Retinal pigment epithelial cell (primary cell): ENCODE measurements at regions not wholly inside any gene's neighbourhood (a gene's known extent, or its start where the extent isn't known, plus 50 kb on each side); places are given as distances from the start of the nearest gene placed in this dataset.

Experiments used
- DNase-seq: peaks from one replicate; pipeline ENCODE4 v3.0.0-alpha.2; 2010; ENCODE audit warnings: low read depth
- H3K4me3 ChIP-seq: 2 replicates; pipeline ENCODE4 v1.5.1; 2011; ENCODE audit warnings: mild to moderate bottlenecking, low read length, control low read depth, moderate library complexity
- TF ChIP-seq, protein P1 (sequence below): conservative IDR thresholded peaks from 2 replicates; pipeline ENCODE4 v1.5.1; 2011; ENCODE audit warnings: low read depth, low read length, control low read depth, inconsistent platforms

DNA sequence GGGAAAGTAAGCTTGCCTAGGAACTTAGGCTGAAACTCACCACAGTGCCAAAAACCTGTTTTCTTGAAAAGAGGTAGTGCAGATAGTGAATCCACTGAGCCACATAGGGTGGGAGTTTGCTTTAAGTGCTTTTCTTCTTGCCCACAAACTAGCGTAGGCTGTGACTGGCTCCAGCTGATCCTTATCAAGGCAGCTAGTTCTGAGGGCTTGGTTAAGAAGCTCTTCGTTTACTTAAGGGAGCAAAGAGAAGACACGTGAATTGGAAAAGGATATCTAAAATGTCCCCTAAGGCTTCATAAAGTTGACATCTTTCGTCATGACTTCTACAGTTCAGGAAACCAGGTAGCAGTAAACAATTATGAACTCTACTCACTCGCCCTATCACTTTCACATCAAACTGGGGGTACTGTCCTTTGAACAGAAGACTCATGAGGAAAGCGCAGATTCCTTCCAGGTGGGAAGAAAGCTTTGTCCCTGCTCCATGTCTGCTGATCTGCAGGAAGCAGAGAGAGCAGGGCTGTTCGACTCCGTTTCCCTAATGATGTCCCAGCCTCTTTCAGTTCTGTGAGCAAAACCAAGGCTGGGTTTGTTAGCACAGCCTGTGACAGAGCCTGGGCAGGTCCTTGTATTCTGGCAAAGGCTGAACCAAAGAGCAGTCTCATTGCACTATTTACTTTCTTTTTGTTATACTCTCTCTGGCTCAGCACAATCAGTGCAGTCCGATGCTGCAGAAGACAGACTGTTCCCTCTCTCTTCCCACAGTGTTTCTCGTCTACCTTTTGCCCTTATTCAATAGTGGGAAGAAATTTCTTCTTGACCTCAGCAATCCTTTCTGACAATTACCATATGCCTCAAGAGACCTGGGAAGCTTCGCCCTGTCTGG is 93.5 kb upstream of the ETV6 start:
- TF ChIP-seq, protein P1, sequence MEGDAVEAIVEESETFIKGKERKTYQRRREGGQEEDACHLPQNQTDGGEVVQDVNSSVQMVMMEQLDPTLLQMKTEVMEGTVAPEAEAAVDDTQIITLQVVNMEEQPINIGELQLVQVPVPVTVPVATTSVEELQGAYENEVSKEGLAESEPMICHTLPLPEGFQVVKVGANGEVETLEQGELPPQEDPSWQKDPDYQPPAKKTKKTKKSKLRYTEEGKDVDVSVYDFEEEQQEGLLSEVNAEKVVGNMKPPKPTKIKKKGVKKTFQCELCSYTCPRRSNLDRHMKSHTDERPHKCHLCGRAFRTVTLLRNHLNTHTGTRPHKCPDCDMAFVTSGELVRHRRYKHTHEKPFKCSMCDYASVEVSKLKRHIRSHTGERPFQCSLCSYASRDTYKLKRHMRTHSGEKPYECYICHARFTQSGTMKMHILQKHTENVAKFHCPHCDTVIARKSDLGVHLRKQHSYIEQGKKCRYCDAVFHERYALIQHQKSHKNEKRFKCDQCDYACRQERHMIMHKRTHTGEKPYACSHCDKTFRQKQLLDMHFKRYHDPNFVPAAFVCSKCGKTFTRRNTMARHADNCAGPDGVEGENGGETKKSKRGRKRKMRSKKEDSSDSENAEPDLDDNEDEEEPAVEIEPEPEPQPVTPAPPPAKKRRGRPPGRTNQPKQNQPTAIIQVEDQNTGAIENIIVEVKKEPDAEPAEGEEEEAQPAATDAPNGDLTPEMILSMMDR, result no peak
- no peak overlapping the region for H3K4me3 ChIP-seq
- DNase-seq, result no peak

DNA sequence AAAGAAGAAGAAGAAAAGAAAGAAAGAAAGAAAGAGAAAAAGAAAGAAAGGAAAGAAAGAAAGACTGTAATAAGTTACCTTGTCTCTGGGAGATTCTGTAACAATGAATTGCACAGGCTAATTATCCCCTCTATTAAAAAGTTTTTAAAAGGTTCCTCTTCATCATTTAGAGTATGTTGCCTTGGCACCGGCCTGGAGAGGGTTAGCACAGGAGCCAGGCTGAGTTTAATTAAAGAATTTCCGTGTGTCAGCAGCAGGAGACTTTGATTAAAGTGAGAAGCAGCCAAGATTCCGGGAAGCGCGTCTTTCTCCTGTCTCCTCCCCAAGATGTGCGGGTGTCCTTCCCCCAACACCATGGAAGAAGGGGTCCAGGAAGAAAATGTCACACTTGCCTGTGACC is 92.8 kb upstream of the ETV6 start:
- DNase-seq, result no peak
- H3K4me3 ChIP-seq, result no peak overlapping the region
- TF ChIP-seq, protein P1, result no peak

DNA sequence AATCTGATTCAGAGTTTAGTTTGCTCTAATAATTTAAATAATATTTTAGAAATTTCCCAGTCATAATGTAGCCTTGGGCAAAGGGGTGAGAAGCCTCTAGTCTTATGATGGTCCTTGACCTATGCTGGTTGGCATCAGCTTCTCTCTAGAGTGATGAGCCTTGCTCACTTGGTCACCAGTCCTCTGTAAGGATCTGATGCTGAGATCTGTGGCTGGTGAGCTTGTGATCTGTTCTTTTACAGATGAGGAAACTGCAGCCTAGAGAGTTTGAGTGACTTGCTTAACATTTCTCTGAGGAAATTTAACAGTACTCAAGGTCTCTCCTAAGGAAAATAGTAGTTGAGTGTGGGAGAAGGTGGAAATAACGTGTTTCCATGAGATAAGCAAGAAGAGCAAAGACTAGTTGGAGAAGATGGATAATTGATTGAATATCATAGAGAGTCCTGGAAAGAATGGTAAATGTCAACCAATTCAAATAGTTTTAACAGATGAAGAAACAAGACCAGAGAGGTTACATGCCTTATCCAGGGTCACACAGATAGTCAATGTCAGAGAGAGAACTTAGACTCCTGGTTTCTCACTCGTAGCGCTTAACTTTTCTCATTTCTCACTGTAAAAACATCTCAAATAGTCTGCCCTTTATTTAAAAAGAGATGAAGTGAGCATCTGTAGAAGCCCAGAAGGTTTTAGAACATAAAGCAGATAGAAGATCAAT is 89.7 kb upstream of the ETV6 start:
- no peak for DNase-seq
- H3K4me3 ChIP-seq, result no peak overlapping the region
- TF ChIP-seq, protein P1, result no peak

DNA sequence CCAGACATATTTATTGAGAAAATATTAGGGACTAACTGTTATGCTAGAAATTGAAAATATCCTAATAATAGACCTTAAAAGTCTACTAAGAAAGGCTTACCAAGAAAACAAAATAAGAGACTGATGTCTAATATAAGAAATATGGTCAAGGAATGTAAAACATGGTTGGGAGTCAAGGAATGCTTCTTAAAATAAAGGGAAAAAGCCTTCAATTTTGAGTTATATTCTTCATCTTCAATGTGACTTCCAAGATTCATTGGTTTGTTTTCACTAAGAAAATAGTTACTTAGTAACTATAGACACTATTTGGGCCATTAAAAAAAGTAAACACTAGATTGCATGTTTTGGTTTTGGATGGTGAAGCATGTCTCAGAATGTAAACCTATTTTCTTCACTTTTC is 88.1 kb upstream of the ETV6 start:
- TF ChIP-seq, protein P1, result no peak
- H3K4me3 ChIP-seq, result no peak overlapping the region
- no peak for DNase-seq

DNA sequence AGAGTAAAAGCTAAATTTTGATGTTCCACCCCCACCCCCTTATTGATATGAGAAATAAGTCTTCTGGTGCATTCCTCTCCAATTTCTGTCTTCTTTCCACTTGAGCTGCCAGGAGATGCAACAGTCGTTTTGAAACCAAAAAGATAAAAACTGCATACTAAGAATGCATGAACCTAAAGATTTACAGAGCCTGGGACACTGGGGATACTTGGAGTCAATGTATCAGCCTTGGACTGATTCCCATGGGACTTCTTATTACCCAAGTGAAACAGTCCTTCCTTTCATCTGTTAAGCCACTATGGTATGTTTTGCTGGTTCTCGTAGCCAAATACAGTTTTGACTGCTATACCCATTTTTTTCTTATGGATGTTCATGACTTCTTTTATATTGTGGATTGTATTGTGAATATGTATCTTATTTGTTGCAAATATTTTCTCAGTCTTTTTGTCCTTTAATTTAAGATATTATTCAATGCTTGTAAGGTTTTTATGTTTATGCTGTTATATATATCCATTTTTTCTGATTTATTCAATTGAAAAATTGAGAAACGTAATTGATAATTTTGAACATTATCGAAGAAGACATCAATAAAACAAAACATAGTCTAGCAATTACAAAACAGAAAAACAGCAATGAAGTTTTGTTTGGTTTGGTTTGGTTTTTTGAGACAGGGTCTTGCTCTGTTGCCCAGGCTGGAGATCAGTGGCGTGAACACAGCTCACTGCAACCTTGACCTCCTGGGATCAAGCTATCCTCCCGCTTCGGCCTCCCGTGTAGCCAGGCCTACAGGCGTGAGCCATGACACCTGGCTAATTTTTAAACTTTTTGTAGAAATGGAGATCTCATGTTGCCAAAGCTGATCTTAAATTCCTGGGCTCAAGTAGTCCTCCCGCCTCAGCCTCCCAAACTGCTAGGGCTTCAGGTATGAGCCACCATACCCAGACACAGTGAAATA is 85.4 kb upstream of the ETV6 start:
- TF ChIP-seq, protein P1, result no peak
- DNase-seq, result no peak
- H3K4me3 ChIP-seq, result no peak overlapping the region

DNA sequence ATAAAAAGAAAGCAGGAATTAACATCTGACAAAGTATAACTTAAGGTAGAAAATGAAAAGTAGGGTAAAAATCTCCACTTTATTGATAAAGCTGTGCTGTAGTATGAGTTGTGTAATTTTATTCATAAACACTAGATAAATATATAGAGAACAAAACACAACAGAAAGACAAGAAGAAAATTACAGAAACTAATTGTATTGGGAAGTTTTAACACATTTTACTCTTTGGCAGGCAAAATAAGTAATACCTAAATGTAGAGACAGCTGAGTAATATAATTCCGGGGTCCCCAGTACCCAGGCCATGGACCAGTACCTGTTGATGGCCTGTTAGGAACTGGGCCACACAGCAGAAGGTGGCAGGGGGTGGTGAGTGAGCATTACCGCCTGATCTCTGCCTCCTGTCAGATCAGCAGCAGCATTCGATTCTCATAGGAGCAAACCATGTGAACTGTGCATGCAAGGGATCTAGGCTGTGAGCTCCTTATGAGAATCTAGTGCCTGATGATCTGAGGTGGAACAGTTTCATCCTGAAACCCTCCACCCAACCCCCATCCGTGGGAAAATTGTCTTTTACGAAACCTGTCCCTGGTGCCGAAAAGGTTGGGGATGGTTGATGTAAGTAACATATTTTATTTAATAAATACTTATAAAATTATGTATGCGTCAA is 84.4 kb upstream of the ETV6 start:
- TF ChIP-seq, protein P1, result no peak
- no peak for DNase-seq
- H3K4me3 ChIP-seq, result no peak overlapping the region
